Spinal cord (tissue), 9 donors: ENCODE measurements at regions not wholly inside any gene's neighbourhood (a gene's known extent, or its start where the extent isn't known, plus 50 kb on each side); places are given as distances from the start of the nearest gene placed in this dataset.

Experiments
- DNase-seq, 6 donors: peaks; one replicate each; pipeline versions ENCODE4 v3.0.0 to v3.0.0-alpha.2; 2013 to 2015; ENCODE audit warnings: low spot score in 6 of 6, low read depth in 4 of 6
- H3K27ac ChIP-seq: one replicate; pipeline ENCODE4 v1.5.1; 2013; ENCODE audit warnings: low read depth, low read length, control low read depth
- H3K27me3 ChIP-seq: one replicate; pipeline ENCODE4 v1.6.1; 2013; ENCODE audit warnings: low read length; ENCODE audit not compliant: control insufficient read depth, insufficient read depth
- H3K36me3 ChIP-seq: one replicate; pipeline ENCODE4 v1.6.1; 2013; ENCODE audit warnings: low read length; ENCODE audit not compliant: control insufficient read depth, insufficient read depth
- H3K4me1 ChIP-seq: one replicate; pipeline ENCODE4 v1.6.1; 2013; ENCODE audit warnings: low read length; ENCODE audit not compliant: control insufficient read depth, insufficient read depth
- H3K4me3 ChIP-seq: one replicate; pipeline ENCODE4 v1.5.1; 2013; ENCODE audit warnings: low read depth, low read length, control low read depth
- H3K9me3 ChIP-seq: one replicate; pipeline ENCODE4 v1.6.1; 2013; ENCODE audit warnings: low read length; ENCODE audit not compliant: control insufficient read depth, insufficient read depth
- WGBS: methylation state at CpG from one replicate; pipeline ENCODE4 v1.1.5; 2013; ENCODE audit warnings: missing lambda C conversion rate; ENCODE audit not compliant: insufficient coverage; 5-methylcytosine and 5-hydroxymethylcytosine counted together
- donor health status: healthy.

DNA sequence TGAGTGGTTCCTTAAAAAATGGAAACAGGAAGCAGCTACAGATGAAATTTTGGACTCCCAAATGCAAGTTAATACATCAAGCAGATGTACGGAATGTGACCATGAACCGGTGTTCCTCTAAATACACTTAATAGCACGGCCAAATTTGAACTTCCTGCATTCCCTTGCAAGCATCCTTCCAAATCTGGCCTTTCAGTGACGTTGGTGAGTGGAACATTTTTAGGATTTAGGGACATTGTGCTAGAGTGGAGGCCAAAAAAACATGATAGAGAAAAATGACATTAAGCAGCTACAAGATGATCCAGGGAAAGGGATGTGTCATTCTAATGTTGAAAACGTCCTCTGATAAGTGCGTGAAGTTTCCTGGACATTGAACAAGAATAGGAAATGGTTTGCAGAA, 62.1 kb downstream of the CTAGE1 start:
- WGBS: 76% methylated on average over 2 of the region's 6 CpGs
- Histone ChIP-seq H3K4me1 (no peaks in the 10 kb centered on the region), H3K27ac (no peak overlapping the region), H3K9me3 (no peaks in the 10 kb centered on the region), H3K4me3 (no peak overlapping the region), H3K36me3 (no peaks in the 10 kb centered on the region), H3K27me3 (peaks cover 10% of the 10 kb centered on the region)
- DNase-seq: no peak

DNA sequence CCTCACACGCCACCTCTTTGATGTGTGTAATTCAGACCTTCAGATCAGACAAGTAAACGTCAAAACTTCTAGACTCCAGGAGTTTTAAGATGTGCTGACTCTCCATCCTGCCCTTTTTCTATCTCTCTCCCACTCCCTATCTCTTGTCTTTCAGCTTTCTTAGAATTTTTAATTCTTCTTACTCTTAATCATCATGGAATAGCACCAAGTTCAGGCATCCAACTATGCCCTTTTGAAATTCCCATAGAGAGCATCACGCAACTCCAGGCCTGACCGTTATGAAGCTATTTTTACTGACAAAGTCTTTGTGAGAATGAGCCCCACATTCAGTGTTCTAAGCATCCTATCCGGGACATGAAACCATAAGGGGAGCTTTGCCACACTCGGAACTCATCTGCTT, 62.6 kb downstream of the CTAGE1 start:
- H3K27ac ChIP-seq: no peak overlapping the region
- peaks cover 14% of the 10 kb centered on the region for H3K27me3 ChIP-seq
- H3K9me3 ChIP-seq: no peaks in the 10 kb centered on the region
- no peaks in the 10 kb centered on the region for H3K4me1 ChIP-seq
- WGBS: 83% methylated on average over 6 of the region's 6 CpGs
- no peak overlapping the region for H3K4me3 ChIP-seq
- H3K36me3 ChIP-seq: no peaks in the 10 kb centered on the region
- DNase-seq: no peak

DNA sequence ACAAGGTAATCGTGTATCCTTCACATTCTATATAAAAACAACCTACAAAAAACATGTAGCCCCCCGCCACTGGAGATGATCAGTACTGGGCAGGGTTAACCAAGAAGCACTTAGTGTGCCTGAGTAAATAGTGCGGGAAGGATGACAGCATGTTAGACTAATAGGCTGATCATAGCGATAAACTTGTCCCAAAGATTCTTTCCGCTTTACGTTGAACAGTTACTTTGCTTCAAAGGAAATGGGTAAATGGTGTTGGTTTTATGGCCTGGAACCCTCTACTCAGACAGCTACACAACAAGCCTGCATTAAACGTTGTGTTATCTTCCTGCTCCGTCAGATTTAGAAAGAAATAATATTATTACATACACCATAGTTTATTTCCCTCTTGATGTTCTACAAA, 67.7 kb downstream of the CTAGE1 start:
- Histone ChIP-seq H3K27ac (no peak overlapping the region), H3K27me3 (peaks cover 54% of the 10 kb centered on the region), H3K36me3 (no peaks in the 10 kb centered on the region), H3K9me3 (no peaks in the 10 kb centered on the region), H3K4me3 (no peak overlapping the region), H3K4me1 (peaks cover 18% of the 10 kb centered on the region)
- DNase-seq: no peak
- WGBS: 100% methylated on average over 1 of the region's 8 CpGs

DNA sequence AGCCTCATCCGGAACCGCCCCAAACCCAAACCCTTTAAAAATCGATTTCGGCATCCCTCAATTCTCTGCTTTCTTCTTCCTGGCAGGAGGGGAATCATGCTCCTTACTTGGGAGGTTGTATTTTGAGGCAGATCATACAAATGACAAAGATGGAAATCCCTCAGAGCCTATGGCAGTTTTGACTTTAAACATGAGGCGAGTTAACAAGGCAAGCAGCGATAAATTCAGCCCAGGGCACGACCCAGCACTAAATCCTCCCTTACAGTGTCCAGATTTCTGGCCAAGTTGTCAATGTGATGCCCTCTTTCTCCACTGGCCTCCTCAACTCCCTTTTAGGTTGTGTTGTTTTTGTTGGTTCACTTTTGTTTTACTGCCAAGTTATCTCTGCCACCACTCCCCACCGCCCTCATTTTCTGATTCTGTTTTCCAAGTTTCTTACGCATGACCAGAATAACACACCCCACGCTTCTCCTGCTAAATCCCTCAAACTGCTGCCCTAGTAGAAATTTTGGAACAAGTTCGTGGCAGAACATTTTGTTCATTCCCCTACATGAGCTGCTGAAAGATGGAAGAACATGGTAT, 68.3 kb downstream of the CTAGE1 start:
- peaks cover 56% of the 10 kb centered on the region for H3K27me3 ChIP-seq
- WGBS: 12% methylated on average over 3 of the region's 11 CpGs
- peak in 2 of 6 donors; percentile 10 to 18 for DNase-seq
- H3K27ac ChIP-seq: no peak overlapping the region
- H3K9me3 ChIP-seq: no peaks in the 10 kb centered on the region
- H3K4me3 ChIP-seq: no peak overlapping the region
- no peaks in the 10 kb centered on the region for H3K36me3 ChIP-seq
- peaks cover 18% of the 10 kb centered on the region for H3K4me1 ChIP-seq

DNA sequence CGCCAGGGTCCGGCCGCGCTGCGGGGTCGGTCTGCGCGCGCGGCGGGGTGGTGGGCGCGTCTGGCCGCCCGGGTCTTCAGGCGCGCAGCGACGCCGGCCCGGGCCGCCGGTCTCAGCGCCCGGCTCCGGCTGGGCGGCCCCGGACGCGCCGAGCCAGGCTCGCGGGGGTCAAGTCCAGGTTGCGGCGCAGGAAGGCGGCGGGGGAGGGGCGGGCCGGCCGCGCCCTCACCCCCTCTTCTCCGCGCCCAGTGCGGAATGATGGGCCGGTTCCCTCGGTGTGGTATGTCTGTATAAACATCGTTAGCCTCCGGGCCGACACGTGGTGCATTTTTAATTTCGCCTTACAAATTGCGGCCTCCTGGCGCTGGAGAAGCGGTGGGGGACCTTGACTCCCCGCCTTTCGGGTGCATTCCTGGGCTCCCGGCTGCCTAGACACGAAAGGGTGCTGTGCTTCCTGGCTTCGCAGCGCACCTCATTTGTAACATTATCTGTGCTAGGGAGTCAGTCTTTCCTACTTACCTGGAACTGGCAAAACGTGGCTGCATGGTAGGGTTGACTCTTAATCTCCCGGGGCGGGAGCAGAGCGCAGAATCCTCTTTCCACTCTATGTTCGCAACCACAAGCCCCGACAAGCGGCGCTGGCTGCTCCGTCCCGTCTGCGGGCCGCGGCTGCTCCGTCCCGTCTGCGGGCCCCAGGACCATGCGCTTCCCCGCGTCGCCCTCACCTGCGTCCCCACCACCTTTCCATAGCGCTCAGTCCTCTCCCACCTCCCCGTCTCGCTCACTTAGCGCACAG, 69.0 kb downstream of the CTAGE1 start:
- no peaks in the 10 kb centered on the region for H3K9me3 ChIP-seq
- no peaks in the 10 kb centered on the region for H3K36me3 ChIP-seq
- peaks cover 58% of the 10 kb centered on the region for H3K27me3 ChIP-seq
- H3K27ac ChIP-seq: no peak overlapping the region
- peak in 2 of 6 donors; percentile 30 to 37 for DNase-seq
- H3K4me3 ChIP-seq: peak overlapping the region; percentile 35
- under 1% methylated on average over 84 of the region's 85 CpGs for WGBS
- peaks cover 18% of the 10 kb centered on the region for H3K4me1 ChIP-seq

DNA sequence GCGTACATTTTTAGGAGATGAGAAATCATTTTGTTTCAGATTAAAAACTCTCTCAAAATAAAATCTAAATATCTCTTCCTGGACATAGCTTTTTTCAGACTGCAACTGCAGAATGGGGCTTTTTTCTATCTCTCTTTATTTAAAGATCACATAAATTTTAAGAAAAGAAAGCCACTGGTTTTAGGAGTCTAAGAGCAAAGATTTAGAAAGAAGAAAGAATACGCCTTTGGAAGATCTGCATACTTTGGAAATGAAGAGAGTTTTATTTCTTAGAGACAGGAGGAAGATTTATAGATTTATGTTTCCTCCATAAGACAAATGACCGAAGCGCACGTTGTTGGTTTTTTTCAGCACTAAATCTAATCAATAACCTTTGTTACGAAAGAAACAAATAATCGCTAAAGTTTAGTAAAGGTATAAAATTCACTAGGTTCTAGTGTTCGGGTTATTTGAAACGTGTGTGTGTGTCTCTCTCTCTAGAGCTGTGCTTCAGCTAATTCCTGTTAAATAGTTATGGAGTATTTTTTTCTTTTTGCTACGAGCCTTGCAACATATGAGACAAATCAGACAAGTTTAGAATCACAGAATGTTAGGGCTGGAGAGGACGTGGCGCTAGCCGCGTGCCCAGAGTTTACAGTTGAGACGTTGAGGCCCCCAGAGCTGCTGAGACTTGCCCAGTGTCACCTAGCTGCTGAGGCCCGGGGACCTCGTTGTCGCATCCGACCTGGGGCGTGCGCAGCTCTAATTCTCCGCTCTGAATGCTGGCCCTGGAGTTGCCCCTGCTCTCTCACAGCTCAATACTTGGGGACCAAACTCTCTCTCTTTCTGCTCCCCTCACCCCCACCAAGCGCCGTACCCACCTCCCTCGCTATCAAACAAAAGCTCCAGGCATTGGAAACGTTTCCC, 69.9 kb downstream of the CTAGE1 start:
- peak in 2 of 6 donors; percentile 28 to 29 for DNase-seq
- no peak overlapping the region for H3K27ac ChIP-seq
- H3K27me3 ChIP-seq: peaks cover 58% of the 10 kb centered on the region

DNA sequence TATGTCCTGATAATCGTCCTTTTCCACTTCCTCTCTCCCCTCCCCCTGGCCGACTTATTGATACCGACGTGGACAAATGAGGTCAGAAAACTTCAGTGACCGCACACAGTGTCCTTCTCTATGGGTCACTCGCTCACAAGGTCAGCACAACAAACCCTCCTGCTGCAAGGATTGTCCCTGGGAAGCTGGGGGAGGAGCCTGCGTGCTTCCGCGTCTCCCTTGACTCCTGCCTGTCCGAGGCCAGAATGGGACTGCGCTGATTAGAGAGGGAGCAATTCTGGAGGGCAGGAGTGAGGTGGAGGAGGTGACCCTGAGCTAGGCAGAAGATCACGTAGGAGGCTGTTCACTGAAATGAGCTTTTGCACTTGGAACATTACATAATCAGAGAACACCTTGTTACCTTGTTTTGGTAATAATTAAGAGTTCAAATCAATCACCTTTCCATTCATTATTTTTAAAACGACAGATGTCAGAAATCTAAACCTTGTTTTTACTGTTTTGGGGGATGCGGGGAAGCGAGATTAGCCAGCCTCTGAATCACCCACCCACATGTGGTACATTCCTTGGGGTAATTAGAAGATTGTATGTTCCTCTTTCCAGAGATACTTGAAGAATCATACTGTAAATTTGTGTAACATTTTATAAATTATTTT, 70.6 kb downstream of the CTAGE1 start:
- Histone ChIP-seq H3K4me3 (no peak overlapping the region), H3K27ac (no peak overlapping the region), H3K4me1 (peaks cover 18% of the 10 kb centered on the region), H3K36me3 (no peaks in the 10 kb centered on the region), H3K9me3 (no peaks in the 10 kb centered on the region), H3K27me3 (peaks cover 58% of the 10 kb centered on the region)
- WGBS: 13% methylated on average over 10 of the region's 15 CpGs
- peak in 1 of 6 donors; percentile 25 for DNase-seq

More for the DNA sequence above, 69.9 kb downstream of the CTAGE1 start:
- peaks cover 18% of the 10 kb centered on the region for H3K4me1 ChIP-seq
- H3K36me3 ChIP-seq: no peaks in the 10 kb centered on the region
- no peaks in the 10 kb centered on the region for H3K9me3 ChIP-seq
- WGBS: 6% methylated on average over 19 of the region's 26 CpGs
- no peak overlapping the region for H3K4me3 ChIP-seq

DNA sequence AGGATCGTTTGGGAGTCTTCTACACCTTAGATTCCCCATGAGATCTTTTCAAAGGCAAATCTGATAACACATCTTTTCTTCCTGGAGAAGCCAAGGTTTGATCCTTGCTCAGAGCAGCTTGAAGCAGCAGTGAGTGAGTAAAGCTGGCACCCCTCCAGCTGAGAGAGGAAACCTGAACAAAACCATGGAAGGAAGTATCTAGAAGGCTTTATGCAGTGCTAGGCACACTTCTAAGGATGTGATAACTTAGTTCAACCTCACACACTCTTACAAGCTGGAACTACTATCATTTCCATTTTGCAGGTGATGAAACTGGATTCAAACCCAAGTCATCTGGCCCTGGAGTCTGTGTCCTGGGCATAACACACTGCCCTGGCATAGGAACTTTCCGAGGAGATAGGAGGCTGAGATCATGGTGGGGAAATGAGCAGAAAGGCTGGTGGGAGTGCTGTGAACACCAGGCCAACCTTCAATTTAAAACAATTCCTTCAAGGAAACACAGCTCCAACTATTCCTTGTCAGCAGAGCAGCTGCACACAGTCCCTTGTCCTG, 71.2 kb downstream of the CTAGE1 start:
- Histone ChIP-seq H3K36me3 (no peaks in the 10 kb centered on the region), H3K9me3 (no peaks in the 10 kb centered on the region), H3K4me3 (no peak overlapping the region), H3K27me3 (peaks cover 55% of the 10 kb centered on the region), H3K4me1 (peaks cover 18% of the 10 kb centered on the region), H3K27ac (no peak overlapping the region)
- WGBS: no CpG with 5 or more reads among the region's 2 CpGs
- peak in 2 of 6 donors; percentile 18 to 49 for DNase-seq

DNA sequence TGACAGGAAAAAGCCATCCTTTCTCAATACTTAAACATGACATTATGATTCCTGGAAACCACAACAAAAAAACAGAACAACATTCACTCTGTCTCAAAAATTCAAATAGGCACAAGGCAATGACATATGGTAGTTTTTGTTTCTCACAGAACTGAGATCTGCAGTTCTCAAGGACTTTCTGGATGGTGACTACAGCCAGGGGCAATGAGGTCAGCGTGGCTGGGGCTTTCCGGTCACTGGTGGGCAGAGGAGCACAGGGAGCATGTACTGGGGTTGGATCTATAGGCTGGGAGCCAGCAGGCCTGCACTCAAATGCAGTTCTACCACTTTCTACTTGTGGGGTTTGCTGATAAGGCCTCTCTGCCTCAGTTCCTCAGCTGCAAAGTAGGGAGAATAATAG, 72.0 kb downstream of the CTAGE1 start:
- WGBS: 42% methylated on average over 2 of the region's 2 CpGs
- Histone ChIP-seq H3K9me3 (no peaks in the 10 kb centered on the region), H3K27ac (no peak overlapping the region), H3K4me3 (no peak overlapping the region), H3K4me1 (peaks cover 18% of the 10 kb centered on the region), H3K27me3 (peaks cover 51% of the 10 kb centered on the region), H3K36me3 (no peaks in the 10 kb centered on the region)
- no peak for DNase-seq
